Endometrium (tissue), 2 donors: ENCODE measurements at regions not wholly inside any gene's neighbourhood (a gene's known extent, or its start where the extent isn't known, plus 50 kb on each side); places are given as distances from the start of the nearest gene placed in this dataset.
A peak's percentile ranks its signal among the peaks of the same experiment; 100 is the strongest.

ENCODE experiments used
- FAIRE-seq: peaks from 2 replicates; lab custom pipeline; 2012; peaks lifted over from hg19 to GRCh38; lab: Jason Lieb, UNC
- donor health status: control.
- donor health status: control.

GRCh38 chr7:116310141-116310540 lies 99.8 kb downstream of the TES start:
- no peak for FAIRE-seq

- no peak for FAIRE-seq
These were observed 100.9 kb downstream of the TES start for GRCh38 chr7:116311259-116311658.

GRCh38 chr7:116311816-116312471 lies 101.6 kb downstream of the TES start:
- no peak for FAIRE-seq

GRCh38 chr7:116315293-116315692 lies 105.0 kb downstream of the TES start:
- FAIRE-seq, result no peak

GRCh38 chr7:116315803-116316202 lies 105.5 kb downstream of the TES start:
- no peak for FAIRE-seq

GRCh38 chr7:116316838-116317628 lies 106.7 kb downstream of the TES start:
- no peak for FAIRE-seq

GRCh38 chr7:116317907-116318306 lies 107.6 kb downstream of the TES start:
- no peak for FAIRE-seq

GRCh38 chr7:116322541-116322940 lies 112.2 kb downstream of the TES start:
- FAIRE-seq, result no peak

GRCh38 chr7:116324582-116324981 lies 114.2 kb downstream of the TES start:
- FAIRE-seq, result no peak

- no peak for FAIRE-seq
These were observed 115.2 kb downstream of the TES start for GRCh38 chr7:116325517-116325916.

- FAIRE-seq, result no peak
These were observed 116.8 kb downstream of the TES start for GRCh38 chr7:116327135-116327534.

GRCh38 chr7:116327752-116328151 lies 117.4 kb downstream of the TES start:
- FAIRE-seq, result no peak

- FAIRE-seq, result peak; percentile 93
These were observed 117.8 kb downstream of the TES start for GRCh38 chr7:116328161-116328560.

- FAIRE-seq, result no peak
These were observed 119.6 kb downstream of the TES start for GRCh38 chr7:116329686-116330503.

GRCh38 chr7:116331020-116331419 lies 120.7 kb downstream of the TES start:
- peak; percentile 66 for FAIRE-seq

- no peak for FAIRE-seq
These were observed 122.4 kb downstream of the TES start for GRCh38 chr7:116332766-116333165.

GRCh38 chr7:116334555-116334954 lies 124.2 kb downstream of the TES start:
- FAIRE-seq, result no peak

- no peak for FAIRE-seq
These were observed 126.7 kb downstream of the TES start for GRCh38 chr7:116337018-116337417.

- FAIRE-seq, result no peak
These were observed 127.5 kb downstream of the TES start for GRCh38 chr7:116337800-116338199.

GRCh38 chr7:116339564-116339963 lies 129.2 kb downstream of the TES start:
- peak; percentile 59 for FAIRE-seq

- peak; percentile 12 for FAIRE-seq
These were observed 130.0 kb downstream of the TES start for GRCh38 chr7:116340201-116340847.
